ENCODE measurements at regions not wholly inside any gene's neighbourhood (a gene's known extent, or its start where the extent isn't known, plus 50 kb on each side); places are given as distances from the start of the nearest gene placed in this dataset.

GRCh38 chr15:62883938-62884479 is 158.5 kb upstream of the TPM1 start:
- intact Hi-C loops (cut with DNase I): no loop called here
- no peak for DNase-seq

GRCh38 chr15:62886431-62887071 is 156.0 kb upstream of the TPM1 start:
- peak in 2 of 10 donors; percentile 26 to 30 for DNase-seq
- intact Hi-C loops (cut with DNase I): no loop called here

DNA sequence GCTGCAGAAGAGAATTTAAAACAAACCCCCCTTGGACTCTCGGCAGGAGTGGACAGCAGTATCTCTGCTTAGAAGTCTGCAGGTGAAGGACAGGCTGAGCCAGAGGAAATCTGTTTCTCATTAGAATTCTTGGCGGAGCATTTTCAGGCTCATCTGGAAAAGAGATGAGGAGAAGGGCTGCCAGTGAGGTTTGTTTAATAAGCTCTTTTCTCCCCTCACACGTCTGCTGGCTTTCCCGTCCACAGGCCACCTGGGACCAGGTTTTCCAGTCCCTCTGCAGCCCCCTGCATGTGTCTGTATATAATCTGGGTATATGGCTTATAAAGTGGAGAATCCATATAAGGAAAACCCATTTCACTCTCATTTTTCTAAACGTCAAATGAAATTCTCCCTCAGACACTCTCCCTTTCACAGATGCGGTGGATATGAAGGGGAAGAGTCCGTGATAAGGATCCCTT is 155.4 kb upstream of the TPM1 start:
- intact Hi-C loops (cut with DNase I): no loop called here
- DNase-seq: no peak

- DNase-seq: no peak
- intact Hi-C loops (cut with DNase I): no loop called here
These were observed 153.9 kb upstream of the TPM1 start for GRCh38 chr15:62888623-62889022.

GRCh38 chr15:62889141-62889661 is 153.3 kb upstream of the TPM1 start:
- intact Hi-C loops (cut with DNase I): no loop called here

DNA sequence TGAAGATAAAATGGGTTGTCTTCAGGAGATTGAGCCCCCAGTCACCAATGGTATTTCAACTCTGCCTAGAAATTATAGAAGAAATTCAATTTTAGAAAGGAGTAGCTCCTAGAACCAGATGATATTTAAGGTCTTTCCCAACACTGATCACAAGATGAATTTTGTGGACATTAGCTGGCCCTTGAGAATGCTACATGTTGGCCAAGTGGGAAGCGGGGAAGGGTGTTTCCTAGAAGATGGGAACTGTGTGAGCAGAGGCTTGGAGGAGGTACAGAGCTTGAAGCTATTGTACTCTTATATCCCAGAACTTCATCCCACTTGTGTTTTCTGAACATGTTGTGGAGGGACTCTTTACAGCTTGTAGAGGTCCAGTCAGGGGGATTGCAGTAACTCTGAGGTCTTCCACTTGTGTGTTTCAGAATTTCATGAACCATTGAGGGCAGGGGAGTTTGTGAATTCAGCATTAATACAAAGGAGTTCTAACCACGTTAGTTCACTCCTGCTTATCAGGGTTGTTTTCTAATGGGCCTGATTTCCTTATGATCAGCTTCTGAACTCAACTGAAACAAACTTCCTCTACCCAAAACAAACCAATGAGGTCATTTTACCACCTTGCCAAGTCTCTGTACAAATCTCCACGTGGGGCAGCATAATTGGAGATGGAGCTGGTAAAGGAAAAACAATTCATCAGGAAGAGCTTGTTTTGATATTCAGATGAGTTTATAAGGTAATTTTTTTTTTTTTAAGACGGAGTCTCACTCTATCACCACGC is 152.6 kb upstream of the TPM1 start:
- no peak for DNase-seq
- intact Hi-C loops (cut with DNase I): no loop called here

More at GRCh38 chr15:62889141-62889661, 153.3 kb upstream of the TPM1 start:
- DNase-seq: no peak

GRCh38 chr15:62894322-62895085 is 148.0 kb upstream of the TPM1 start:
- intact Hi-C loops (cut with DNase I): no loop called here
- no peak for DNase-seq

GRCh38 chr15:62895139-62895866 is 147.2 kb upstream of the TPM1 start:
- intact Hi-C loops (cut with DNase I): no loop called here
- DNase-seq: no peak

- DNase-seq: no peak
- intact Hi-C loops (cut with DNase I): no loop called here
These were observed 146.6 kb upstream of the TPM1 start for GRCh38 chr15:62895905-62896316.

DNA sequence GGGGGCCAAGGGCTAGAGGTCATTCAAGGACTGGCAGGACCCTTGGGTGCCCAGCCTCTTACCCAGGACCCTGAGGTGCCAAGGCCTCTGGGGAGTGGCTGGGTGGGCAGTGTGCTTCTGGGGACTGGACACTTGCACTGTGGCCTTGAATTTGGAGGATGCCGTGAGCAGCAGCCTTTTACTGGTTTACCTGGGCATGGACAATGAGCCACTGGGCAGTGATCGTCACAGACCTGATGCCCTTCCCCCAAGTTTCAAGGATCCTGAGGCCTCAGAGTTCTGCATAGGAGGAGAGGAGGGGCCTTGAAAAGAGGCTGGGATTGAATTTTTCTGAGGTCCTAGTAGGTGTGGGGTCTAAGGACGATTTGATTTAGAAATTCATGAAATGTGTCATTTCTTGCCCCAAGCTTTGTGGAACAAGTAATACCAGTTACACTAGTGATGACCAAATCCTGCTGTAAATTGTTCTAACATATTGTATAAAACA is 146.1 kb upstream of the TPM1 start:
- intact Hi-C loops (cut with DNase I): no loop called here
- DNase-seq: no peak

GRCh38 chr15:62896969-62897486 is 145.5 kb upstream of the TPM1 start:
- intact Hi-C loops (cut with DNase I): no loop called here
- DNase-seq: peak in 4 of 10 donors; percentile 33 to 79 (median 36)

- intact Hi-C loops (cut with DNase I): no loop called here
- DNase-seq: no peak
These were observed 144.9 kb upstream of the TPM1 start for GRCh38 chr15:62897634-62898033.

GRCh38 chr15:62899090-62899493 is 143.5 kb upstream of the TPM1 start:
- intact Hi-C loops (cut with DNase I): no loop called here
- no peak for DNase-seq

- intact Hi-C loops (cut with DNase I): no loop called here
These were observed 142.3 kb upstream of the TPM1 start for GRCh38 chr15:62900071-62900802.

GRCh38 chr15:62901087-62901486 is 141.5 kb upstream of the TPM1 start:
- no peak for DNase-seq
- intact Hi-C loops (cut with DNase I): no loop called here

More at GRCh38 chr15:62900071-62900802, 142.3 kb upstream of the TPM1 start:
- DNase-seq: no peak

DNA sequence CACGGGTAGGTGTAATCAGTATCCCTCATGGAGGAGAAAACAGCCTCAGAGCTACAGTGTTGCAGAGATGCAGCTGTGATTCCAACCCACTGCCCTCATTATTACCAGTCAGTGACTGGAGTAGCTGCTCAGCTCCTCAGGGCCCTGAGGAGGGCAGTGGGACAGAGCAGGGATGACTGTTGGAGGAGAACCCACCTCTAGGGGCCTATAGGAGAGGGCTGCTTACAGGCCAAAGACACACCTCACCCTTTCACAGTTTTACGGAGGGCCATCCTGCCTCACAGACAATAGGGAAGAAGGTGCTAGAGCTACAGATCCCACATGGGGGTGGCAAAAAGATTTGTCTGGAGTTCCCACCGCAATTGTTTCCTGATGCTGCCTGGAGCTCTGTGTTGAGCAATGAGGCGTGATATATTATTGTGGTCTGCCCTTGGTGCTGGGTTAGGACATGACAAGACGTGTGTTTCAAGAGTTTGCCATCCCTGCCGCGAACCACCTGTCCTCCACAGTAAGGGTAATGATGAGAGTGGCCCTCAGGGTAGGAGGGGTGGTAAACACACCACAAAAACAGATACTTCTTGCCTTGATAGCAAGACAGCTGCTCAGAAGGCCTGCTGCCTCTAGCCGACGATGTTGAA is 140.5 kb upstream of the TPM1 start:
- no peak for DNase-seq
- intact Hi-C loops (cut with DNase I): no loop called here

GRCh38 chr15:62902821-62903220 is 139.7 kb upstream of the TPM1 start:
- DNase-seq: no peak
- intact Hi-C loops (cut with DNase I): no loop called here

GRCh38 chr15:62903437-62903836 is 139.1 kb upstream of the TPM1 start:
- no peak for DNase-seq
- intact Hi-C loops (cut with DNase I): no loop called here

Data from posterior cingulate gyrus (tissue), 11 donors.